Suprapubic skin (tissue), 4 donors: ENCODE measurements at regions not wholly inside any gene's neighbourhood (a gene's known extent, or its start where the extent isn't known, plus 50 kb on each side); places are given as distances from the start of the nearest gene placed in this dataset.

Source experiments
- CTCF ChIP-seq, 2 donors: fragments of 200-600 bp in 1 of 2; fragments of 450-650 bp in 1 of 2; sonication (generic) in 1 of 2; IDR thresholded peaks; one replicate each; pipeline ENCODE4 v1.5.1; 2016 to 2019; ENCODE audit warnings: antibody characterized with exemption in 2 of 2, mild to moderate bottlenecking in 1 of 2, moderate library complexity in 1 of 2
- EP300 ChIP-seq: sonication (generic); formaldehyde crosslinking; IDR thresholded peaks from one replicate; pipeline ENCODE4 v1.6.1; 2017; ENCODE audit warnings: antibody characterized with exemption
- POLR2A ChIP-seq, 2 donors: fragments of 450-650 bp; IDR thresholded peaks; one replicate each; pipeline ENCODE4 v1.6.1; 2017; ENCODE audit warnings: antibody characterized with exemption in 2 of 2, mild to moderate bottlenecking in 2 of 2, moderate library complexity in 2 of 2
- POLR2AphosphoS5 ChIP-seq, 3 donors: sonication (generic); formaldehyde crosslinking; IDR thresholded peaks; one replicate each; pipeline ENCODE4 v1.6.1; 2017; ENCODE audit warnings: antibody characterized with exemption in 3 of 3

GRCh38 chr3:86563400-86563970 lies 427.5 kb downstream of the VGLL3 start:
- TF ChIP-seq CTCF (IDR thresholded peaks at IDR 0.05) (peak in 1 of 2 donors; percentile 22), POLR2AphosphoS5 (IDR thresholded peaks at IDR 0.05) (no peak), POLR2A (IDR thresholded peaks at IDR 0.05) (no peak), EP300 (no peak)
